K562 (cell line): ENCODE measurements at regions not wholly inside any gene's neighbourhood (a gene's known extent, or its start where the extent isn't known, plus 50 kb on each side); places are given as distances from the start of the nearest gene placed in this dataset.

Experiments
- ATAC-seq: fragments of 200-7000 bp; cut with Tn5 transposase; 3 replicates; pipeline ENCODE4 v1.9.1; 2020; ENCODE audit warnings: moderate library complexity
- BruUV-seq: library from RNA; stranded (reverse); fragments of 400-500 nt; replicated peaks from 2 replicates; lab custom pipeline; 2021; lab: Mats Ljungman, UMichigan
- CTCF ChIA-PET: fragments of 300-600 bp; formaldehyde crosslinking; extraction: SDS; loops from one replicate; lab custom pipeline; 2021; ENCODE audit warnings: low intra/inter-chr PET ratio; lab: Yijun Ruan, JAX
- POLR2A ChIA-PET: fragments of 300-600, 350-650 bp; sonication (Branson Sonifier 250); formaldehyde crosslinking; extraction: SDS; loops from one replicate; lab custom pipeline; 2021; ENCODE audit warnings: antibody characterized with exemption, inconsistent platforms; lab: Yijun Ruan, JAX
- DNase-seq, 4 experiments: peaks; one replicate each; pipeline versions ENCODE4 v3.0.0 to v3.0.0-alpha.2; 2011 to 2018; ENCODE audit warnings: low spot score in 3 of 4, mixed read lengths in 3 of 4; ENCODE audit errors: extremely low read depth in 1 of 4
- FAIRE-seq: peaks from 2 replicates; lab custom pipeline; 2011; peaks lifted over from hg19 to GRCh38; lab: Jason Lieb, UNC
- H2AFZ ChIP-seq: 2 replicates; pipeline ENCODE4 v1.6.0; 2011; ENCODE audit warnings: low read depth, low read length, control low read depth, inconsistent platforms
- H3K27ac ChIP-seq: fragments of 200-600 bp; 3 replicates; pipeline ENCODE4 v1.8.0; 2011; ENCODE audit warnings: low read depth, mild to moderate bottlenecking, control low read depth, inconsistent platforms, low read length, moderate library complexity, mixed read lengths; ENCODE audit errors: extremely low read depth
- H3K27me3 ChIP-seq, 2 experiments: fragments of 300-600 bp in 1 of 2; 2 replicates in 1 of 2; 3 replicates in 1 of 2; pipeline versions ENCODE4 v1.6.0 to v1.8.0; 2011; ENCODE audit warnings: inconsistent platforms in 2 of 2, low read length in 2 of 2, mild to moderate bottlenecking in 1 of 2, mixed read lengths in 1 of 2, moderate library complexity in 1 of 2; ENCODE audit not compliant: control insufficient read depth in 2 of 2, insufficient read depth in 2 of 2
- H3K36me3 ChIP-seq: fragments of 300-600 bp; 3 replicates; pipeline ENCODE4 v1.8.0; 2011; ENCODE audit warnings: mild to moderate bottlenecking, low read length, inconsistent platforms; ENCODE audit not compliant: control insufficient read depth, insufficient read depth
- H3K4me1 ChIP-seq, 2 experiments: fragments of 200-600 bp in 1 of 2; replicated peaks in 1 of 2; 2 replicates in 1 of 2; 3 replicates in 1 of 2; pipeline versions ENCODE4 v1.5.1 to v1.8.0; 2011; ENCODE audit warnings: inconsistent platforms in 2 of 2, low read length in 2 of 2, mild to moderate bottlenecking in 1 of 2, mixed read lengths in 1 of 2, moderate library complexity in 1 of 2; ENCODE audit not compliant: control insufficient read depth in 2 of 2, insufficient read depth in 2 of 2
- H3K4me2 ChIP-seq: 2 replicates; pipeline ENCODE4 v1.6.1; 2011; ENCODE audit warnings: low read length, control low read depth, inconsistent platforms, mixed read lengths; ENCODE audit not compliant: insufficient read depth
- H3K4me3 ChIP-seq: fragments of 200-600 bp; sonication (generic), shearing (Covaris generic); 2 replicates; pipeline ENCODE4 v1.5.1; 2016; ENCODE audit warnings: control low read depth, inconsistent platforms
- H3K79me2 ChIP-seq: fragments of 200-600 bp; 3 replicates; pipeline ENCODE4 v1.8.0; 2011; ENCODE audit warnings: low read length, inconsistent platforms; ENCODE audit not compliant: control insufficient read depth, insufficient read depth
- H3K9ac ChIP-seq, 2 experiments: 2 replicates each; pipeline versions ENCODE4 v1.6.0 to v1.6.1; 2011; ENCODE audit warnings: low read depth in 2 of 2, low read length in 2 of 2, control low read depth in 1 of 2, inconsistent platforms in 1 of 2, mild to moderate bottlenecking in 1 of 2, mixed read lengths in 1 of 2; ENCODE audit not compliant: insufficient read depth in 1 of 2
- H3K9me1 ChIP-seq: one replicate; pipeline ENCODE4 v1.6.0; 2011; ENCODE audit warnings: inconsistent platforms, mild to moderate bottlenecking, low read length, moderate library complexity; ENCODE audit not compliant: control insufficient read depth, insufficient read depth
- H3K9me3 ChIP-seq: replicated peaks from 2 replicates; pipeline ENCODE4 v1.5.1; 2011; ENCODE audit warnings: low read depth, low read length, inconsistent platforms; ENCODE audit not compliant: control insufficient read depth, insufficient read depth
- H4K20me1 ChIP-seq: replicated peaks from 2 replicates; pipeline ENCODE4 v1.6.1; 2011; ENCODE audit warnings: low read length, inconsistent platforms, mixed read lengths; ENCODE audit not compliant: control insufficient read depth, insufficient read depth
- C11orf30 ChIP-seq: fragments of 450-650 bp; IDR thresholded peaks from 2 replicates; pipeline ENCODE4 v1.6.1; 2016; ENCODE audit warnings: low read depth, mild to moderate bottlenecking
- MEF2D ChIP-seq: conservative IDR thresholded peaks from 2 replicates; pipeline ENCODE4 v1.6.1; 2016; ENCODE audit warnings: low read depth, missing genetic modification characterization, missing compliant biosample characterization
- NONO ChIP-seq, 2 experiments: fragments of 200-400 bp in 1 of 2; fragments of 450-650 bp in 1 of 2; formaldehyde crosslinking in 1 of 2; IDR thresholded peaks; 2 replicates each; pipeline ENCODE4 v1.6.1; 2017; ENCODE audit warnings: low read depth in 2 of 2, mild to moderate bottlenecking in 2 of 2, moderate library complexity in 2 of 2, low read length in 1 of 2
- PHF20 ChIP-seq: fragments of 450-650 bp; IDR thresholded peaks from 2 replicates; pipeline ENCODE4 v1.6.1; 2018; ENCODE audit not compliant: partially characterized antibody
- STAG1 ChIP-seq: sonication (generic); formaldehyde crosslinking; IDR thresholded peaks from 2 replicates; pipeline ENCODE4 v1.5.0; 2020; ENCODE audit warnings: missing genetic modification reagents, borderline replicate concordance
- ZNF316 ChIP-seq: fragments of 450-650 bp; IDR thresholded peaks from 2 replicates; pipeline ENCODE4 v1.6.1; 2016
- ZNF384 ChIP-seq: IDR thresholded peaks from 2 replicates; pipeline ENCODE4 v1.6.1; 2012; ENCODE audit warnings: low read depth, low read length, improper control_type of control experiment
- ZNF436 ChIP-seq: fragments of 250-450, 450-650 bp; sonication (Bioruptor Pico); formaldehyde crosslinking; IDR thresholded peaks from 2 replicates; pipeline ENCODE4 v1.7.0; 2020; ENCODE audit warnings: mild to moderate bottlenecking
- ZNF76 ChIP-seq: fragments of 250-450 bp; sonication (Bioruptor Pico); IDR thresholded peaks from 2 replicates; pipeline ENCODE4 v1.4.0; 2020; ENCODE audit warnings: mild to moderate bottlenecking, moderate library complexity, borderline replicate concordance
- WGBS: fragments of 100-300 bp; shearing (Covaris generic); methylation state at CpG from one replicate; pipeline ENCODE4 v1.1.6; 2016; ENCODE audit warnings: low coverage, mixed read lengths; ENCODE audit not compliant: insufficient coverage; ENCODE audit errors: missing lambda C conversion rate; 5-methylcytosine and 5-hydroxymethylcytosine counted together
- in situ Hi-C: fragments of 300-500 bp; cut with MboI; formaldehyde crosslinking; loops from 4 replicates; pipeline ENCODE4 v1.15.0; 2018; ENCODE audit warnings: inconsistent platforms, mixed read lengths
- intact Hi-C: fragments of 100-400 bp; cut with micrococcal nuclease; formaldehyde crosslinking; loops from 2 replicates; pipeline ENCODE4 v1.14.2; 2022
- TF ChIP-seq, protein P1 (sequence below): fragments of 450-650 bp; formaldehyde crosslinking; IDR thresholded peaks from 2 replicates; pipeline ENCODE4 v1.4.0; 2020; ENCODE audit warnings: mild to moderate bottlenecking, moderate library complexity
- TF ChIP-seq, protein P2 (sequence below): fragments of 450-650 bp; formaldehyde crosslinking; conservative IDR thresholded peaks from 2 replicates; pipeline ENCODE4 v1.4.0; 2022; ENCODE audit warnings: mild to moderate bottlenecking, missing genetic modification characterization
- TF ChIP-seq, protein P3 (sequence below): fragments of 250-450 bp; sonication (Bioruptor Pico); IDR thresholded peaks from 2 replicates; pipeline ENCODE4 v1.8.0; 2022; ENCODE audit warnings: moderate library complexity, mild to moderate bottlenecking, inconsistent platforms
- TF ChIP-seq, protein P4 (sequence below): fragments of 450-650 bp; IDR thresholded peaks from 2 replicates; pipeline ENCODE4 v1.6.1; 2016; ENCODE audit warnings: low read depth, mild to moderate bottlenecking, moderate library complexity

DNA sequence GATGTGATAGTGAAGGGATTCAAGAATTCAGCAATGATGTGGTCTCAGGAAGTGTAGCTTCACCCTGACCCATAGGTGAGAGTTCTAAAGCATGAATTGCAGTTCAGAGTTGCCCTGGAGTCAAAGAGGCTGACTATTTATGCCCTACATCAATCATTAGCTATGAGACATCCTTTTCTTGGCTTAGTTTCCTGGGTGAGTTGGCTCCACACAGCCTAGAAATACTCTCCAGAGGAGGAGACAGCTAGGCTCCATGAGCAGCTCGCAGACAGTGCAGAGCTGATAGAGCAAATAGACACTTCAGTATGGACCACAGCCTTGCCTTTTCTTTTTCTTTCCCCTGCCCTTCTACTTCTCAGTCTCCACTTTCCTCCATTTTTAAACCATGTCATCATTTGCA is 1651.8 kb downstream of the MAT2B start (continued):
- TF ChIP-seq, protein P1, sequence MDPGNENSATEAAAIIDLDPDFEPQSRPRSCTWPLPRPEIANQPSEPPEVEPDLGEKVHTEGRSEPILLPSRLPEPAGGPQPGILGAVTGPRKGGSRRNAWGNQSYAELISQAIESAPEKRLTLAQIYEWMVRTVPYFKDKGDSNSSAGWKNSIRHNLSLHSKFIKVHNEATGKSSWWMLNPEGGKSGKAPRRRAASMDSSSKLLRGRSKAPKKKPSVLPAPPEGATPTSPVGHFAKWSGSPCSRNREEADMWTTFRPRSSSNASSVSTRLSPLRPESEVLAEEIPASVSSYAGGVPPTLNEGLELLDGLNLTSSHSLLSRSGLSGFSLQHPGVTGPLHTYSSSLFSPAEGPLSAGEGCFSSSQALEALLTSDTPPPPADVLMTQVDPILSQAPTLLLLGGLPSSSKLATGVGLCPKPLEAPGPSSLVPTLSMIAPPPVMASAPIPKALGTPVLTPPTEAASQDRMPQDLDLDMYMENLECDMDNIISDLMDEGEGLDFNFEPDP (CRISPR knock-in tag): no peak
- TF ChIP-seq PHF20: no peak
- no peak for TF ChIP-seq MEF2D
- TF ChIP-seq, protein P2, sequence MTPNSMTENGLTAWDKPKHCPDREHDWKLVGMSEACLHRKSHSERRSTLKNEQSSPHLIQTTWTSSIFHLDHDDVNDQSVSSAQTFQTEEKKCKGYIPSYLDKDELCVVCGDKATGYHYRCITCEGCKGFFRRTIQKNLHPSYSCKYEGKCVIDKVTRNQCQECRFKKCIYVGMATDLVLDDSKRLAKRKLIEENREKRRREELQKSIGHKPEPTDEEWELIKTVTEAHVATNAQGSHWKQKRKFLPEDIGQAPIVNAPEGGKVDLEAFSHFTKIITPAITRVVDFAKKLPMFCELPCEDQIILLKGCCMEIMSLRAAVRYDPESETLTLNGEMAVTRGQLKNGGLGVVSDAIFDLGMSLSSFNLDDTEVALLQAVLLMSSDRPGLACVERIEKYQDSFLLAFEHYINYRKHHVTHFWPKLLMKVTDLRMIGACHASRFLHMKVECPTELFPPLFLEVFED (CRISPR knock-in tag): no peak
- TF ChIP-seq, all 486 proteins: peak for 0

DNA sequence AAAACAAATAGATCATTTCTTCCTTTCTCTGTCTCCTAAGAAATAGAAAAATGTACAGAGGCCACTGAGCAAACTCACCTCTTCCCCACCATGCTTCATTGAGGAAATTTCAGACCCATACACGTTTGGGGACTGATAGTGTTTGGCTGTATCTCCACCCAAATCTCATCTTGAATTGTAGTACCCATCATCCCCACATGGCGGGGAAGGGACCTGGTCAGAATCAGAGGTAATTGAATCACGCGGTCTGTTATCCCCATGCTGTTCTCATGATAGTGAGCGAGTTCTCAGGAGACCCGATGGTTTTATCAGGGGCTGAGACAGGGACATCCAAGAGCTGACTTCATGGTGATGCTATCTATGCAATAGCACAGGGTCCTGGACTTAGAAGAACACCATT is 1655.8 kb downstream of the MAT2B start:
- Histone ChIP-seq H3K4me1 (no peaks in the 10 kb centered on the region), H3K9ac (no peak overlapping the region), H3K9me3 (peaks cover 2% of the 10 kb centered on the region), H3K36me3 (no peaks in the 10 kb centered on the region), H3K27ac (no peak overlapping the region), H3K9me1 (no peaks in the 10 kb centered on the region), H2AFZ (no peak overlapping the region), H3K27me3 (no peaks in the 10 kb centered on the region), H3K4me3 (no peak overlapping the region), H4K20me1 (no peaks in the 10 kb centered on the region)
- BruUV-seq: no TSS peak
- in situ Hi-C loops (no loop called here), intact Hi-C loops (no loop called here)
- CTCF ChIA-PET: no interaction called here
- no peak for ATAC-seq
- no peak for FAIRE-seq
- WGBS: 0% methylated on average over 6 of the region's 6 CpGs
- TF ChIP-seq C11orf30: no peak
- TF ChIP-seq STAG1 (CRISPR knock-in tag): no peak
- no peak for TF ChIP-seq ZNF316
- TF ChIP-seq, protein P3, sequence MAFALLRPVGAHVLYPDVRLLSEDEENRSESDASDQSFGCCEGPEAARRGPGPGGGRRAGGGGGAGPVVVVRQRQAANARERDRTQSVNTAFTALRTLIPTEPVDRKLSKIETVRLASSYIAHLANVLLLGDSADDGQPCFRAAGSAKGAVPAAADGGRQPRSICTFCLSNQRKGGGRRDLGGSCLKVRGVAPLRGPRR (CRISPR knock-in tag): no peak
- no peak for TF ChIP-seq ZNF436 (CRISPR knock-in tag)
- no peak for TF ChIP-seq ZNF384
- TF ChIP-seq NONO (IDR thresholded peaks at IDR 0.05; ENCODE audit: low read depth in 2 of 2, low read length in 1 of 2): no peak
- TF ChIP-seq, protein P4, sequence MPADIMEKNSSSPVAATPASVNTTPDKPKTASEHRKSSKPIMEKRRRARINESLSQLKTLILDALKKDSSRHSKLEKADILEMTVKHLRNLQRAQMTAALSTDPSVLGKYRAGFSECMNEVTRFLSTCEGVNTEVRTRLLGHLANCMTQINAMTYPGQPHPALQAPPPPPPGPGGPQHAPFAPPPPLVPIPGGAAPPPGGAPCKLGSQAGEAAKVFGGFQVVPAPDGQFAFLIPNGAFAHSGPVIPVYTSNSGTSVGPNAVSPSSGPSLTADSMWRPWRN: no peak
- TF ChIP-seq ZNF76: no peak
- TF ChIP-seq, all 486 proteins: peak for 0
- H3K4me2 ChIP-seq: no peak overlapping the region
- DNase-seq: no peak
- POLR2A ChIA-PET: no interaction called here
- H3K79me2 ChIP-seq: no peaks in the 10 kb centered on the region
